GM23338 (cell line): ENCODE measurements at regions not wholly inside any gene's neighbourhood (a gene's known extent, or its start where the extent isn't known, plus 50 kb on each side); places are given as distances from the start of the nearest gene placed in this dataset.

ENCODE experiments used
- ATAC-seq: fragments of 200-7000 bp; cut with Tn5 transposase; 3 replicates; pipeline ENCODE4 v1.9.1; 2020
- DNase-seq: peaks from one replicate; pipeline ENCODE4 v3.0.0-alpha.2; 2015; ENCODE audit warnings: low spot score
- H2AFZ ChIP-seq: fragments of 200-600 bp; sonication (generic); 2 replicates; pipeline ENCODE4 v1.8.0; 2016; ENCODE audit warnings: antibody characterized with exemption, mild to moderate bottlenecking, moderate library complexity
- H3F3A ChIP-seq: fragments of 200-600 bp; sonication (generic); replicated peaks from 2 replicates; pipeline ENCODE4 v1.8.0; 2017; ENCODE audit warnings: antibody characterized with exemption, mixed run types, low read depth
- H3K27ac ChIP-seq: fragments of 200-600 bp; sonication (generic); 2 replicates; pipeline ENCODE4 v1.6.1; 2016; ENCODE audit warnings: low read depth
- H3K27me3 ChIP-seq: fragments of 200-600 bp; sonication (generic); 2 replicates; pipeline ENCODE4 v1.8.0; 2016; ENCODE audit warnings: mild to moderate bottlenecking, mixed run types, moderate library complexity; ENCODE audit not compliant: insufficient read depth
- H3K36me3 ChIP-seq: fragments of 200-600 bp; sonication (generic); 2 replicates; pipeline ENCODE4 v1.8.0; 2016; ENCODE audit warnings: mild to moderate bottlenecking; ENCODE audit not compliant: insufficient read depth
- H3K4me1 ChIP-seq: fragments of 200-600 bp; sonication (generic); 2 replicates; pipeline ENCODE4 v1.8.0; 2016; ENCODE audit warnings: mild to moderate bottlenecking, moderate library complexity; ENCODE audit not compliant: insufficient read depth
- H3K4me2 ChIP-seq: fragments of 200-600 bp; sonication (generic); 2 replicates; pipeline ENCODE4 v1.7.1; 2017; ENCODE audit warnings: mixed run types
- H3K4me3 ChIP-seq: fragments of 200-600 bp; sonication (generic); 2 replicates; pipeline ENCODE4 v1.6.1; 2016; ENCODE audit warnings: mixed run types
- H3K79me2 ChIP-seq: fragments of 200-600 bp; sonication (generic); replicated peaks from 2 replicates; pipeline ENCODE4 v1.8.0; 2017; ENCODE audit warnings: mild to moderate bottlenecking; ENCODE audit not compliant: insufficient read depth
- H3K9me2 ChIP-seq: fragments of 200-600 bp; sonication (generic); 2 replicates; pipeline ENCODE4 v1.8.0; 2017; ENCODE audit not compliant: insufficient read depth
- H4K20me1 ChIP-seq: fragments of 200-600 bp; sonication (generic); replicated peaks from 2 replicates; pipeline ENCODE4 v1.8.0; 2017; ENCODE audit warnings: mild to moderate bottlenecking; ENCODE audit not compliant: insufficient read depth
- H3K27ac Mint-ChIP-seq: 2 replicates; pipeline ENCODE4 v1.8.0; 2020; ENCODE audit warnings: inconsistent platforms, mild to moderate bottlenecking, moderate library complexity, mixed read lengths
- H3K27me3 Mint-ChIP-seq: 3 replicates; pipeline ENCODE4 v1.8.0; 2022; ENCODE audit warnings: low read depth, mild to moderate bottlenecking, moderate library complexity, mixed read lengths, inconsistent platforms; ENCODE audit not compliant: insufficient read depth, poor library complexity
- H3K36me3 Mint-ChIP-seq: 3 replicates; pipeline ENCODE4 v1.8.0; 2021; ENCODE audit warnings: low read depth, mild to moderate bottlenecking, inconsistent platforms, moderate library complexity, mixed read lengths
- H3K4me1 Mint-ChIP-seq: 3 replicates; pipeline ENCODE4 v1.8.0; 2020; ENCODE audit warnings: mild to moderate bottlenecking, inconsistent platforms, mixed read lengths
- H3K4me3 Mint-ChIP-seq: 3 replicates; pipeline ENCODE4 v1.8.0; 2021; ENCODE audit warnings: moderate library complexity, mild to moderate bottlenecking, inconsistent platforms, mixed read lengths
- H3K9me3 Mint-ChIP-seq: 3 replicates; pipeline ENCODE4 v1.8.0; 2020; ENCODE audit warnings: moderate library complexity, mild to moderate bottlenecking, inconsistent platforms, mixed read lengths
- CREB1 ChIP-seq: fragments of 250-450 bp; sonication (Bioruptor Pico); IDR thresholded peaks from 2 replicates; pipeline ENCODE4 v1.5.0; 2020; ENCODE audit warnings: low read depth, mild to moderate bottlenecking, moderate library complexity
- EZH2phosphoT487 ChIP-seq: fragments of 200-600 bp; sonication (generic); IDR thresholded peaks from one replicate; pipeline ENCODE4 v1.8.1; 2018; ENCODE audit warnings: antibody characterized with exemption; ENCODE audit not compliant: unreplicated experiment
- NANOG ChIP-seq: IDR thresholded peaks from 2 replicates; pipeline ENCODE4 v1.6.1; 2016; ENCODE audit warnings: antibody characterized with exemption, borderline replicate concordance
- POLR2AphosphoS5 ChIP-seq: IDR thresholded peaks from 2 replicates; pipeline ENCODE4 v1.6.1; 2016; ENCODE audit warnings: antibody characterized with exemption, low read depth
- ZNF462 ChIP-seq: fragments of 250-450 bp; sonication (Bioruptor Pico); IDR thresholded peaks from 2 replicates; pipeline ENCODE4 v1.5.0; 2020; ENCODE audit warnings: mild to moderate bottlenecking, moderate library complexity
- TF ChIP-seq, protein P1 (sequence below): IDR thresholded peaks from one replicate; pipeline ENCODE4 v1.6.1; 2018; ENCODE audit warnings: antibody characterized with exemption; ENCODE audit not compliant: unreplicated experiment

DNA sequence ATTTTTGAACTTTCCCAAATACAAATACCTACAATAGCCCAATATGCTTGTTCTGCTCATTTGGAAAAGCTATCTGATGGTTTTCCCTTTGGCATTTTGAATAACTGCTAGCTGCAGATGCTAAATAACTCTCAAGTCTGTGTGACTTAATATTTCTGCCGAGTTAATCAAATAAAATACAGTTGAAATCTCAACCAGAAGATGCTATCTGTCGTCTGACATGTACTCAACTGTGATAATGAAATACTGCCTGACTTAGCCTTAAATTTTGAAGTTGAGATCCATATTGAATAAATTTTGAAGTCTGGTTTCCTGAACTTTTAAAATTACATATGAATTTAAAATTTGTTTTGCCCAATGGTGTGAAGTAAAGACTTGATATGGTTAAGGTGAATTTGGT, 204.4 kb upstream of the MEX3C start:
- Histone ChIP-seq H3F3A (no peaks in the 10 kb centered on the region), H3K4me3 (no peak overlapping the region), H3K4me1 (peaks cover 26% of the 10 kb centered on the region), H3K9me2 (peaks cover 7% of the 10 kb centered on the region; the same call in 1 of the 2 replicates), H3K27me3 (no peaks in the 10 kb centered on the region), H3K36me3 (no peaks in the 10 kb centered on the region), H3K4me2 (peak overlapping the region; percentile 35; the same call in 1 of the 2 replicates), H3K27ac (no peak overlapping the region), H3K79me2 (no peaks in the 10 kb centered on the region), H4K20me1 (no peaks in the 10 kb centered on the region), H2AFZ (no peak overlapping the region)
- no peak for TF ChIP-seq ZNF462 (CRISPR knock-in tag)
- no peak for TF ChIP-seq NANOG
- TF ChIP-seq, protein P1, sequence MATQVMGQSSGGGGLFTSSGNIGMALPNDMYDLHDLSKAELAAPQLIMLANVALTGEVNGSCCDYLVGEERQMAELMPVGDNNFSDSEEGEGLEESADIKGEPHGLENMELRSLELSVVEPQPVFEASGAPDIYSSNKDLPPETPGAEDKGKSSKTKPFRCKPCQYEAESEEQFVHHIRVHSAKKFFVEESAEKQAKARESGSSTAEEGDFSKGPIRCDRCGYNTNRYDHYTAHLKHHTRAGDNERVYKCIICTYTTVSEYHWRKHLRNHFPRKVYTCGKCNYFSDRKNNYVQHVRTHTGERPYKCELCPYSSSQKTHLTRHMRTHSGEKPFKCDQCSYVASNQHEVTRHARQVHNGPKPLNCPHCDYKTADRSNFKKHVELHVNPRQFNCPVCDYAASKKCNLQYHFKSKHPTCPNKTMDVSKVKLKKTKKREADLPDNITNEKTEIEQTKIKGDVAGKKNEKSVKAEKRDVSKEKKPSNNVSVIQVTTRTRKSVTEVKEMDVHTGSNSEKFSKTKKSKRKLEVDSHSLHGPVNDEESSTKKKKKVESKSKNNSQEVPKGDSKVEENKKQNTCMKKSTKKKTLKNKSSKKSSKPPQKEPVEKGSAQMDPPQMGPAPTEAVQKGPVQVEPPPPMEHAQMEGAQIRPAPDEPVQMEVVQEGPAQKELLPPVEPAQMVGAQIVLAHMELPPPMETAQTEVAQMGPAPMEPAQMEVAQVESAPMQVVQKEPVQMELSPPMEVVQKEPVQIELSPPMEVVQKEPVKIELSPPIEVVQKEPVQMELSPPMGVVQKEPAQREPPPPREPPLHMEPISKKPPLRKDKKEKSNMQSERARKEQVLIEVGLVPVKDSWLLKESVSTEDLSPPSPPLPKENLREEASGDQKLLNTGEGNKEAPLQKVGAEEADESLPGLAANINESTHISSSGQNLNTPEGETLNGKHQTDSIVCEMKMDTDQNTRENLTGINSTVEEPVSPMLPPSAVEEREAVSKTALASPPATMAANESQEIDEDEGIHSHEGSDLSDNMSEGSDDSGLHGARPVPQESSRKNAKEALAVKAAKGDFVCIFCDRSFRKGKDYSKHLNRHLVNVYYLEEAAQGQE: no peak
- TF ChIP-seq POLR2AphosphoS5: no peak
- no peak for TF ChIP-seq EZH2phosphoT487
- no peak for TF ChIP-seq CREB1 (CRISPR knock-in tag)
- no peak for DNase-seq
- ATAC-seq: no peak
- Mint-ChIP-seq H3K4me3 (no peak overlapping the region), H3K9me3 (no peaks in the 10 kb centered on the region), H3K27ac (peak overlapping the region; percentile 17; the same call in 1 of the 2 replicates), H3K36me3 (no peaks in the 10 kb centered on the region), H3K4me1 (peaks cover 39% of the 10 kb centered on the region), H3K27me3 (peaks cover 5% of the 10 kb centered on the region)
